HG02938 (cell line): ENCODE measurements at regions not wholly inside any gene's neighbourhood (a gene's known extent, or its start where the extent isn't known, plus 50 kb on each side); places are given as distances from the start of the nearest gene placed in this dataset.
"Not testable (repeated sequence)": the region's sequence is repeated elsewhere in the genome, so short reads cannot be mapped to it uniquely, and the experiment has no call there.

ENCODE experiments used
- ATAC-seq: cut with Tn5 transposase; IDR thresholded peaks from one replicate; pipeline ENCODE4 v1.9.1; 2021; ENCODE audit warnings: mild to moderate bottlenecking, moderate library complexity; ENCODE audit not compliant: unreplicated experiment

GRCh38 chr11:106276859-106277436 is 199.5 kb downstream of the AASDHPPT start:
- no peak for ATAC-seq

- ATAC-seq, result no peak
These were observed 200.0 kb downstream of the AASDHPPT start for GRCh38 chr11:106277484-106277883.

GRCh38 chr11:106278391-106278790 is 200.9 kb downstream of the AASDHPPT start:
- no peak for ATAC-seq

GRCh38 chr11:106280036-106280435 is 202.6 kb downstream of the AASDHPPT start:
- ATAC-seq, result no peak

GRCh38 chr11:106281455-106282173 is 204.2 kb downstream of the AASDHPPT start:
- no peak for ATAC-seq

- ATAC-seq, result no peak
These were observed 209.5 kb downstream of the AASDHPPT start for GRCh38 chr11:106286881-106287504.

- ATAC-seq, result no peak
These were observed 210.6 kb downstream of the AASDHPPT start for GRCh38 chr11:106288057-106288456.

- no peak for ATAC-seq
These were observed 211.4 kb downstream of the AASDHPPT start for GRCh38 chr11:106288822-106289387.

- ATAC-seq, result no peak
These were observed 215.1 kb downstream of the AASDHPPT start for GRCh38 chr11:106292526-106292925.

- no peak for ATAC-seq
These were observed 218.5 kb downstream of the AASDHPPT start for GRCh38 chr11:106295974-106296373.

GRCh38 chr11:106302416-106302815 is 225.0 kb downstream of the AASDHPPT start:
- no peak for ATAC-seq

GRCh38 chr11:106304274-106304673 is 226.8 kb downstream of the AASDHPPT start:
- ATAC-seq, result no peak

- no peak for ATAC-seq
These were observed 228.0 kb downstream of the AASDHPPT start for GRCh38 chr11:106305458-106305857.

GRCh38 chr11:106306942-106307341 is 229.5 kb downstream of the AASDHPPT start:
- ATAC-seq, result no peak

GRCh38 chr11:106309070-106309684 is 231.7 kb downstream of the AASDHPPT start:
- no peak for ATAC-seq

- ATAC-seq, result no peak
These were observed 234.2 kb downstream of the AASDHPPT start for GRCh38 chr11:106311531-106312230.

- not testable (repeated sequence) for ATAC-seq
These were observed 239.8 kb downstream of the AASDHPPT start for GRCh38 chr11:106317208-106317773.

- ATAC-seq, result no peak
These were observed 244.1 kb downstream of the AASDHPPT start for GRCh38 chr11:106321601-106322000.

- no peak for ATAC-seq
These were observed 244.6 kb downstream of the AASDHPPT start for GRCh38 chr11:106322106-106322505.

GRCh38 chr11:106326087-106326486 is 248.6 kb downstream of the AASDHPPT start:
- no peak for ATAC-seq
